WTC11 (cell line): ENCODE measurements at regions not wholly inside any gene's neighbourhood (a gene's known extent, or its start where the extent isn't known, plus 50 kb on each side); places are given as distances from the start of the nearest gene placed in this dataset.

ENCODE experiments used
- CTCF ChIP-seq: fragments of 200-600 bp; IDR thresholded peaks from 2 replicates; pipeline ENCODE4 v1.8.0; 2022; ENCODE audit warnings: antibody characterized with exemption
- EMX1 ChIP-seq: fragments of 250-450 bp; sonication (Bioruptor Pico); IDR thresholded peaks from 2 replicates; pipeline ENCODE4 v1.8.0; 2021; ENCODE audit warnings: mild to moderate bottlenecking
- MAX ChIP-seq: sonication (generic); formaldehyde crosslinking; IDR thresholded peaks from 2 replicates; pipeline ENCODE4 v1.8.0; 2022; ENCODE audit warnings: mild to moderate bottlenecking, missing genetic modification reagents
- SOX15 ChIP-seq: fragments of 250-450 bp; sonication (Bioruptor Pico); IDR thresholded peaks from 2 replicates; pipeline ENCODE4 v1.9.0; 2021; ENCODE audit warnings: mild to moderate bottlenecking
- ZNF425 ChIP-seq: fragments of 250-450 bp; sonication (Bioruptor Pico); conservative IDR thresholded peaks from 2 replicates; pipeline ENCODE4 v1.9.0; 2021; ENCODE audit warnings: mild to moderate bottlenecking

- no peak for TF ChIP-seq CTCF
- TF ChIP-seq ZNF425 = no peak
- TF ChIP-seq SOX15 (CRISPR knock-in tag) = no peak
- no peak for TF ChIP-seq EMX1 (CRISPR knock-in tag)
- no peak for TF ChIP-seq MAX (CRISPR knock-in tag)
These were observed 184.4 kb upstream of the CCL2 start for GRCh38 chr17:34070712-34071111.
